Bronchial epithelial cell (primary cell): ENCODE measurements at regions not wholly inside any gene's neighbourhood (a gene's known extent, or its start where the extent isn't known, plus 50 kb on each side); places are given as distances from the start of the nearest gene placed in this dataset.

Experiments
- DNase-seq: peaks from one replicate; pipeline ENCODE4 v3.0.0-alpha.2; 2010; ENCODE audit warnings: low read depth
- FAIRE-seq: peaks from 2 replicates; lab custom pipeline; 2011; peaks lifted over from hg19 to GRCh38; lab: Jason Lieb, UNC
- H3K27me3 ChIP-seq: 2 replicates; pipeline ENCODE4 v1.5.1; 2011; ENCODE audit warnings: low read length; ENCODE audit not compliant: control insufficient read depth, insufficient read depth
- H3K36me3 ChIP-seq: 2 replicates; pipeline ENCODE4 v1.5.1; 2011; ENCODE audit warnings: low read length; ENCODE audit not compliant: control insufficient read depth, insufficient read depth
- H3K4me3 ChIP-seq: 2 replicates; pipeline ENCODE4 v1.5.1; 2011; ENCODE audit warnings: mild to moderate bottlenecking, low read depth, low read length, control low read depth
- CTCF ChIP-seq: IDR thresholded peaks from 2 replicates; pipeline ENCODE4 v1.5.1; 2011; ENCODE audit warnings: mild to moderate bottlenecking, moderate library complexity, low read length, control low read depth, inconsistent platforms; ENCODE audit not compliant: insufficient read depth, severe bottlenecking

GRCh38 chr5:60402161-60402785 lies 297.7 kb downstream of the DEPDC1B start:
- DNase-seq: no peak
- Histone ChIP-seq H3K27me3 (no peaks in the 10 kb centered on the region), H3K4me3 (no peak overlapping the region), H3K36me3 (no peaks in the 10 kb centered on the region)
- TF ChIP-seq CTCF: no peak
- FAIRE-seq: no peak

- FAIRE-seq (no peak), DNase-seq (no peak)
- Histone ChIP-seq H3K27me3 (no peaks in the 10 kb centered on the region), H3K36me3 (no peaks in the 10 kb centered on the region), H3K4me3 (no peak overlapping the region)
- no peak for TF ChIP-seq CTCF
Observed at GRCh38 chr5:60401526-60401925, 298.4 kb downstream of the DEPDC1B start.

- no peak overlapping the region for H3K4me3 ChIP-seq
- FAIRE-seq: no peak
- H3K27me3 ChIP-seq: no peaks in the 10 kb centered on the region
- TF ChIP-seq CTCF: no peak
- H3K36me3 ChIP-seq: no peaks in the 10 kb centered on the region
- no peak for DNase-seq
Observed at GRCh38 chr5:60399507-60399906, 300.5 kb downstream of the DEPDC1B start.

GRCh38 chr5:60395712-60396329 lies 304.1 kb downstream of the DEPDC1B start:
- no peak overlapping the region for H3K4me3 ChIP-seq
- DNase-seq: no peak
- no peak for TF ChIP-seq CTCF
- no peak for FAIRE-seq
- H3K27me3 ChIP-seq: no peaks in the 10 kb centered on the region
- H3K36me3 ChIP-seq: no peaks in the 10 kb centered on the region

- Histone ChIP-seq H3K27me3 (no peaks in the 10 kb centered on the region), H3K4me3 (no peak overlapping the region), H3K36me3 (no peaks in the 10 kb centered on the region)
- DNase-seq: no peak
- no peak for TF ChIP-seq CTCF
- no peak for FAIRE-seq
Observed at GRCh38 chr5:60387051-60387440, 312.9 kb downstream of the DEPDC1B start.

- DNase-seq (no peak), FAIRE-seq (no peak)
- Histone ChIP-seq H3K4me3 (no peak overlapping the region), H3K36me3 (no peaks in the 10 kb centered on the region), H3K27me3 (no peaks in the 10 kb centered on the region)
- no peak for TF ChIP-seq CTCF
Observed at GRCh38 chr5:60386436-60387050, 313.4 kb downstream of the DEPDC1B start.
